ENCODE measurements at regions not wholly inside any gene's neighbourhood (a gene's known extent, or its start where the extent isn't known, plus 50 kb on each side); places are given as distances from the start of the nearest gene placed in this dataset.

- CTCF ChIA-PET, result no interaction called here
- no peak for TF ChIP-seq CTCF (IDR thresholded peaks at IDR 0.05; ENCODE audit: control extremely low read depth, extremely low read depth, low read depth, missing control alignments)
- POLR2A ChIA-PET, result no interaction called here
- no peak for DNase-seq (ENCODE audit: extremely low spot score)
Observed at GRCh38 chr3:145159640-145160039, 1001.3 kb downstream of the PLOD2 start.

- TF ChIP-seq CTCF (IDR thresholded peaks at IDR 0.05; ENCODE audit: control extremely low read depth, extremely low read depth, low read depth, missing control alignments), result no peak
- no peak for DNase-seq (ENCODE audit: extremely low spot score)
- CTCF ChIA-PET, result interaction anchor here (1.2 kb wide), 1 partner anchor 10 kb away, joined by 5 read pairs; no protein-coding TSS in a partner anchor
- POLR2A ChIA-PET, result no interaction called here
Observed at GRCh38 chr3:145170121-145170520, 990.9 kb downstream of the PLOD2 start.

DNA sequence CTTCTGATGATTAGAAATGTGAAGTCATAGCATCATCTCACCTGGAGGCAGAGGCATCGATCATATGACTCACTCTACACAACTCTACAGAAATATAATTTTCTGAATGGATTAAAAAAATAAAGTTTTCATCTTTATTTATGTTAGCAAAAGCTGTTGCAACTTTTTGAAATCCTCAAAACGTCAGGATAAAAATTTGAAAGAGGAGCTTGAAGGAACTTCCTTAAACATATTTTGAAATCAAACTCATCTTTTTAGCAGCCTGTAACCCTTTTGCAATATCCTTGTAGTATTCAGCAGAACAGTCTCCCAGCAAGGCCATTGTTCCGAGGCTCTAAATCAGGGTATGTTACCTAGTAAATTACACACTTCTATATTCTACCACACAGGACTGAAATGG lies 985.4 kb downstream of the PLOD2 start:
- CTCF ChIA-PET, result interaction anchor here (0.8 to 1.3 kb wide), 2 partner anchors 14 to 16 kb away, joined by 3 read pairs; no protein-coding TSS in a partner anchor
- no peak for TF ChIP-seq CTCF (IDR thresholded peaks at IDR 0.05; ENCODE audit: control extremely low read depth, extremely low read depth, low read depth, missing control alignments)
- no peak for DNase-seq (ENCODE audit: extremely low spot score)
- POLR2A ChIA-PET, result no interaction called here

DNA sequence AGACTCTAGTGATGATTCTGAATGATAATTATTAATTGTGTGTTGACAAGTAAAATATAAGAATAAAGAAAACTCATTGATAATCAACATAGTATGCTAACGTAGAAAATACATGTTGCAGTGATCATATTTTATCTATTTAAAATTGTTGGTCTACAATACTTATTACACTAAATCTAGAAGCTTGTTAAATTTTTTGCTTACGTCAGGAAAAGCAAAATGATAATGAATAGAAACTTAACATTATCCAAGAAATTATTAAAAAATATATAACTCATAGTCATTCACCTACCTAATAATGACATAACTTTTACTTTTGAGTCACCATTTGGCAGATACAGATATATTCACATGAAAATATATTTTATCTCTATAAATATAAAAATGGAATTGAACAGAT lies 984.1 kb downstream of the PLOD2 start:
- ChIA-PET POLR2A (no interaction called here), CTCF (no interaction called here)
- no peak for TF ChIP-seq CTCF (IDR thresholded peaks at IDR 0.05; ENCODE audit: control extremely low read depth, extremely low read depth, low read depth, missing control alignments)
- DNase-seq (ENCODE audit: extremely low spot score), result no peak

GRCh38 chr3:145177828-145178227 lies 983.2 kb downstream of the PLOD2 start:
- TF ChIP-seq CTCF (IDR thresholded peaks at IDR 0.05; ENCODE audit: control extremely low read depth, extremely low read depth, low read depth, missing control alignments), result no peak

DNA sequence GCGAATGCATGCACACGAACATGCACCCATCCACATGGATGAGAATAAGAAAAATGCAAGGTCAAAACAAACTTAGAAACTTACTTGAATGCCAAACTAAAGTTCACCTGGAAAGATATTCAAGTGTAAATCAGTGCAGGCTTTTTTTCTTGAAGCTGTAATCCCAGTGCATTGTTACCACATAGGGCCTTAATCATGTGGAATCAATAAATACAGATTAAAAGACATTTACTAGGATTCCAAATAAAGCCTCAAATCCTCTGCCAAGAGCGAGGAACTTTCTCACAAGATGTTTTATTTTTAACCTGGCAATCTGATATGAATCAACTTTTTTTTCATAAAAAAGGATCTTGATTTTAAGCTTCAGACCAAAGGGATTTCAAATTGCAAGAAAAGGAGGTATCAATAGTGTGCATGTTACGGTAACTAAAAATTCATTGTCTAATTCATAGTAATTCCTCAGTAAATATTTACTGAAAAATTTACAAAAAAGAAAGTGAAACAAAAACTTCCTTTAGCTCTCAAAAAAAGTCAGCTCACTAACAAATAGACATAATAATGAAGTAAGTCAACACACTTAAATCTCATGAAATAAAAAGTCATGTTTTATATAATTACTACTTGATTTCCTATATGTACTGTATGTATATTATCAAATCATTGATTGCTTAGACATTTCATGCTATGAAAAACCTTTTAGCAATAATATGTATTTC lies 978.6 kb downstream of the PLOD2 start:
- ChIA-PET POLR2A (no interaction called here), CTCF (no interaction called here)
- no peak for TF ChIP-seq CTCF (IDR thresholded peaks at IDR 0.05; ENCODE audit: control extremely low read depth, extremely low read depth, low read depth, missing control alignments)
- no peak for DNase-seq (ENCODE audit: extremely low spot score)

More at GRCh38 chr3:145177828-145178227, 983.2 kb downstream of the PLOD2 start:
- POLR2A ChIA-PET, result no interaction called here
- CTCF ChIA-PET, result no interaction called here
- DNase-seq (ENCODE audit: extremely low spot score), result no peak

Data from GM10248 (cell line).